ENCODE measurements at regions not wholly inside any gene's neighbourhood (a gene's known extent, or its start where the extent isn't known, plus 50 kb on each side); places are given as distances from the start of the nearest gene placed in this dataset.

- TF ChIP-seq GATA2 (IDR thresholded peaks at IDR 0.05; ENCODE audit: low read depth, low read length) (no peak), GATA3 (IDR thresholded peaks at IDR 0.05; ENCODE audit: low read depth, low read length) (no peak)
These were observed 63.6 kb upstream of the EHBP1 start for GRCh38 chr2:62641936-62642335.
